ENCODE measurements at regions not wholly inside any gene's neighbourhood (a gene's known extent, or its start where the extent isn't known, plus 50 kb on each side); places are given as distances from the start of the nearest gene placed in this dataset.

GRCh38 chr4:13989501-13989900 is 362.0 kb upstream of the BOD1L1 start (continued):
- TF ChIP-seq, protein P1, sequence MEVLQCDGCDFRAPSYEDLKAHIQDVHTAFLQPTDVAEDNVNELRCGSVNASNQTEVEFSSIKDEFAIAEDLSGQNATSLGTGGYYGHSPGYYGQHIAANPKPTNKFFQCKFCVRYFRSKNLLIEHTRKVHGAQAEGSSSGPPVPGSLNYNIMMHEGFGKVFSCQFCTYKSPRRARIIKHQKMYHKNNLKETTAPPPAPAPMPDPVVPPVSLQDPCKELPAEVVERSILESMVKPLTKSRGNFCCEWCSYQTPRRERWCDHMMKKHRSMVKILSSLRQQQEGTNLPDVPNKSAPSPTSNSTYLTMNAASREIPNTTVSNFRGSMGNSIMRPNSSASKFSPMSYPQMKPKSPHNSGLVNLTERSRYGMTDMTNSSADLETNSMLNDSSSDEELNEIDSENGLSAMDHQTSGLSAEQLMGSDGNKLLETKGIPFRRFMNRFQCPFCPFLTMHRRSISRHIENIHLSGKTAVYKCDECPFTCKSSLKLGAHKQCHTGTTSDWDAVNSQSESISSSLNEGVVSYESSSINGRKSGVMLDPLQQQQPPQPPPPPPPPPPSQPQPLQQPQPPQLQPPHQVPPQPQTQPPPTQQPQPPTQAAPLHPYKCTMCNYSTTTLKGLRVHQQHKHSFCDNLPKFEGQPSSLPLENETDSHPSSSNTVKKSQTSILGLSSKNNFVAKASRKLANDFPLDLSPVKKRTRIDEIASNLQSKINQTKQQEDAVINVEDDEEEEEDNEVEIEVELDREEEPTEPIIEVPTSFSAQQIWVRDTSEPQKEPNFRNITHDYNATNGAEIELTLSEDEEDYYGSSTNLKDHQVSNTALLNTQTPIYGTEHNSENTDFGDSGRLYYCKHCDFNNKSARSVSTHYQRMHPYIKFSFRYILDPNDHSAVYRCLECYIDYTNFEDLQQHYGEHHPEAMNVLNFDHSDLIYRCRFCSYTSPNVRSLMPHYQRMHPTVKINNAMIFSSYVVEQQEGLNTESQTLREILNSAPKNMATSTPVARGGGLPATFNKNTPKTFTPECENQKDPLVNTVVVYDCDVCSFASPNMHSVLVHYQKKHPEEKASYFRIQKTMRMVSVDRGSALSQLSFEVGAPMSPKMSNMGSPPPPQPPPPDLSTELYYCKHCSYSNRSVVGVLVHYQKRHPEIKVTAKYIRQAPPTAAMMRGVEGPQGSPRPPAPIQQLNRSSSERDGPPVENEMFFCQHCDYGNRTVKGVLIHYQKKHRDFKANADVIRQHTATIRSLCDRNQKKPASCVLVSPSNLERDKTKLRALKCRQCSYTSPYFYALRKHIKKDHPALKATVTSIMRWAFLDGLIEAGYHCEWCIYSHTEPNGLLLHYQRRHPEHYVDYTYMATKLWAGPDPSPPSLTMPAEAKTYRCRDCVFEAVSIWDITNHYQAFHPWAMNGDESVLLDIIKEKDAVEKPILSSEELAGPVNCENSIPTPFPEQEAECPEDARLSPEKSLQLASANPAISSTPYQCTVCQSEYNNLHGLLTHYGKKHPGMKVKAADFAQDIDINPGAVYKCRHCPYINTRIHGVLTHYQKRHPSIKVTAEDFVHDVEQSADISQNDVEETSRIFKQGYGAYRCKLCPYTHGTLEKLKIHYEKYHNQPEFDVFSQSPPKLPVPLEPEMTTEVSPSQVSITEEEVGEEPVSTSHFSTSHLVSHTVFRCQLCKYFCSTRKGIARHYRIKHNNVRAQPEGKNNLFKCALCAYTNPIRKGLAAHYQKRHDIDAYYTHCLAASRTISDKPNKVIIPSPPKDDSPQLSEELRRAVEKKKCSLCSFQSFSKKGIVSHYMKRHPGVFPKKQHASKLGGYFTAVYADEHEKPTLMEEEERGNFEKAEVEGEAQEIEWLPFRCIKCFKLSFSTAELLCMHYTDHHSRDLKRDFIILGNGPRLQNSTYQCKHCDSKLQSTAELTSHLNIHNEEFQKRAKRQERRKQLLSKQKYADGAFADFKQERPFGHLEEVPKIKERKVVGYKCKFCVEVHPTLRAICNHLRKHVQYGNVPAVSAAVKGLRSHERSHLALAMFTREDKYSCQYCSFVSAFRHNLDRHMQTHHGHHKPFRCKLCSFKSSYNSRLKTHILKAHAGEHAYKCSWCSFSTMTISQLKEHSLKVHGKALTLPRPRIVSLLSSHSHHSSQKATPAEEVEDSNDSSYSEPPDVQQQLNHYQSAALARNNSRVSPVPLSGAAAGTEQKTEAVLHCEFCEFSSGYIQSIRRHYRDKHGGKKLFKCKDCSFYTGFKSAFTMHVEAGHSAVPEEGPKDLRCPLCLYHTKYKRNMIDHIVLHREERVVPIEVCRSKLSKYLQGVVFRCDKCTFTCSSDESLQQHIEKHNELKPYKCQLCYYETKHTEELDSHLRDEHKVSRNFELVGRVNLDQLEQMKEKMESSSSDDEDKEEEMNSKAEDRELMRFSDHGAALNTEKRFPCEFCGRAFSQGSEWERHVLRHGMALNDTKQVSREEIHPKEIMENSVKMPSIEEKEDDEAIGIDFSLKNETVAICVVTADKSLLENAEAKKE (CRISPR knock-in tag; IDR thresholded peaks at IDR 0.05): no peak
- no peak for TF ChIP-seq ZNF114 (CRISPR knock-in tag; IDR thresholded peaks at IDR 0.05)
- TF ChIP-seq NANOG (IDR thresholded peaks at IDR 0.05; ENCODE audit: borderline replicate concordance): no peak
- no peak for TF ChIP-seq REST (IDR thresholded peaks at IDR 0.05; ENCODE audit: unreplicated experiment)
- no peak for TF ChIP-seq POLR2AphosphoS5 (IDR thresholded peaks at IDR 0.05; ENCODE audit: low read depth)
- TF ChIP-seq CREB1 (CRISPR knock-in tag; IDR thresholded peaks at IDR 0.05; ENCODE audit: low read depth): no peak
- no peak for TF ChIP-seq EZH2phosphoT487 (IDR thresholded peaks at IDR 0.05; ENCODE audit: unreplicated experiment)
- no peak for TF ChIP-seq STAT1 (IDR thresholded peaks at IDR 0.05; ENCODE audit: unreplicated experiment)
- no peak for TF ChIP-seq JUNB (IDR thresholded peaks at IDR 0.05; ENCODE audit: unreplicated experiment)

Data from GM23338 (cell line).